ENCODE measurements at regions not wholly inside any gene's neighbourhood (a gene's known extent, or its start where the extent isn't known, plus 50 kb on each side); places are given as distances from the start of the nearest gene placed in this dataset.

DNA sequence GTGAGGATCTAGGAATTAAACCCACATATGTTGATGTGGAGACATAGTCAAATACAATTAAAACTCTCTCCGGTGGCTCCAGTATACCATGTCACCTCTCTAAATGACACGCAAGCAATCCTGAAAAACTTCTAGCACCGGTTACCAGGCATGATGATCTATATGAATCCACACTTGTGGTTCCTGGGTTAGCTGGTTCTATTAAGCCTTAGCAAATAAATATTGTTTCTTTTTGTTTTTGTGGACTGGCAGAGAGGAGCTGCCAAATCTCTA is 104.8 kb downstream of the SEC61B start:
- DNase-seq (ENCODE audit: low spot score): no peak

DNA sequence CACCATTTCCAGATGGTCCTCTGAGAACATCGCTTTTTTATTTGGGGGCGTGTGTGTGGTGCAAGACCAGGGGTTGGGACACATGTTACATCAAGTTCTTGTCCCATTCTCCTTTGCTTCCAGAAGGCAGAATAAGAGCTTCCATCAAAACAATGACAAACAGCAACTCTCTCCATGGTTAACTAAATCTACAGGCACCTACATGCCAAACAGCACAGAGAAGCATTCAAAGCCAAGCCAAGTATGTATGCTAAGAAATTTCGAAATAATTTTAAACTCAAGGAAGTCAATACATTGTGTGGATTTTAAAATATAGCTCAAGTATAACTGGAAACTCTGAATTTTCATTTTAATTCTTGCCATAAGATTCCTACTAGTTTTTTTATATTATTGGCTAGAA is 105.6 kb downstream of the SEC61B start:
- no peak for DNase-seq (ENCODE audit: low spot score)

DNA sequence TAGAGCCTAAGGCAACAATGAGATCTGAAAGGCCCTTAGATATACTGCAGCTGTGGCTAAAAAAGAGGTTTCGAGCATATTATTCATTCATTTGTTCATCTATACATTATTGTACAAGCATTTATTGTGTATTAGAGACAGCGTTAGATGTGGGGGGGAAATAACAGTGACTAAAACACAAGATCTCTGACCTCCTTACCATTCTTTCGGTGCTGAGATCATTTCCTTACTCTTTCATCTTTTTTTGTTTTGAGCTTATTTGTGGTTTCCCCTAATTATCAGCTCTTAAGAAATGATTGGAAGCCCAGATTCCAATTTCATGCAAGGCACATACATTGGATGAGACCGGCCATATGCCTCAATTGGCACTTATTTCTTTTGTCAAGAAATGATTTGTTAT is 113.2 kb downstream of the SEC61B start:
- DNase-seq (ENCODE audit: low spot score): no peak

DNA sequence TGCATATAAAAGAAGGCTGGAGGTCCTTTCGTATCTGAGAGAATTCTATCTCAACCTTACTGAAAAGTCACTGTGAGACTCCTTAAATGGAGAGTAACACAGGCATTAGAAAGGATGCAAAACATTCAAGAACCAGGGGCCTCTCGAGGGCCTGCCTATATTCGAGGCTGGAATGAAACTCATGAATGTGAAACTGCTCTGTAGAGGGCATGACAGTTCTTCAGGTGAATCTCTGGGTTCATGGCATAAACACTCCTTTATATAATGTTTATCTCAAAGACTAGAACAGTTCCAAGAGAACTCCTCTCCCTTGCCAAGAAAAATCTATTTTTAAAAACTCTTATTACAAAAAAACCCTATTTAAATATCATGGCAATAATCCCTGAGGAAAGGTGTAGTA is 113.9 kb downstream of the SEC61B start:
- DNase-seq (ENCODE audit: low spot score): no peak

DNA sequence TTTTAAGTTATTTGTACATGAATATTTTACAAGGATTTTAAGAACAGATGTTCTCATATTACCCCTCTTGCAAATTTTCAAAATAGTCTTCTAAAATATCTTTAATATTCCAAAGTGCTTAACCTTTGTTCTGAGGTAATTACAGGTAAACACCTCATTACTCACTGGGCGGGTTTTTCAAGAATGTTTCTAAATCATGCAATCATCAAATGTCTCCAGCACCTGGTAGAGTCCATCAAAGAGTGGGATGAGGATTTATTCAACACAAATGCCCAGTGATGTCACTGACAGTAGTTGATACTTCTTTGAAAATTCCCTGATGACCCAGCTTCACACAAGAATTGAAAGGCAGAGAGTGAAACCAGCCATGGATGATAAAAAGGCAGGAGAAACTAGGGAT is 114.4 kb downstream of the SEC61B start:
- DNase-seq (ENCODE audit: low spot score): no peak

DNA sequence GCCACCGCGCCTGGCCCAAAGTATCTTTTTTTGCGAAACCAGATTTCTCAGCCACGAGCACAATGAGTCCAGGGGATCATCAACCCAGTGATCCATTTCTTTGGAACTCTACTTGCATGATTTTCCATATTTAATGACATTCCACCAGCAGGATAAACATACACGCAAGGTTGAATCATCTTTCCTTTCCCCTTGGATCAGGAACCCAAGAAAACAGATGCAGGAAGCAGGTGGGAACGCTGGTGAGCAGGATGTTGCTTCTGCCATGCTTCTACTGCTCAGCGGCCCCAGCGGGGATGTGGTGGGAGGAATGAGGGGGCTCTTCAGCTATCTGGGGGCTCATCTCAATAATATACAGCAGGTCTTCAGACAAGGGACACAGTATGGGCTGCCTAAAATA is 118.2 kb downstream of the SEC61B start:
- DNase-seq (ENCODE audit: low spot score): no peak

DNA sequence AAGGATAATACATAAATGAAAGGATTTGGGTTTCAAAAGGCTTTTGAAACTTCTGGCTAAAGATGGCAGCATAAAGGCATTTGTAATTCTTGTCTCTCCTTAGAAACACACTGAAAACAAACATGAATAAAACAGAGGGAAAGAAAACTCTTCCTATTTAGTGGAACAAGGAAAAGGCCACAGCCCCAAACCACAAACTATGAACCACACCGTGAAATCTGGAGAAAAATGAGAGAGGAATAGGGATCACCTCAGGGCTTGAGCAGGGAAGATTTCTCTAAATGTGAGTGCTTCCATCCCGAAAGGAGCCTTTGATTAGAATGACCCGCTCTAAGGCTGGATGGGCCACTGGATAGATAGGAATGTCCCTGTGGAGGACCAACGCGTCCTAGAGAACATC is 119.6 kb downstream of the SEC61B start:
- DNase-seq (ENCODE audit: low spot score): no peak

DNA sequence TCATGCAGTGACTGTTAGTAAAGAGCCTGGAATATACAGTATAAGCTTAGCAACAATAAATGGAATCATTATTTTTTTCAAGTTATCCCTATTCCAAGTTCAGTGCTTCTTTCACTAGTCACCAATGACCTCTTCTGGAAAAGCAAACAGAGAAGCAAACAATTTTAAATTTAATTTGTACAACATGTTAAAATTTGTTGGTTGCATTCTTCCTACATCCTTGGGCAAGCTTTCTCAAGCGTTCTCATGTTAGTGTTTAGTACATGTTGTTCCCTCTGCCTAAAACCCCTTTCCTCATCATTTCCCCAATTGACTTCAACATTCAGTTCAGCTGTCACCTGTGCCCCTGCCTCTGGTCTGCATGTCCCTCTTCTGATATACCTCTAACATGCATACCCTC is 123.4 kb downstream of the SEC61B start:
- DNase-seq (ENCODE audit: low spot score): no peak

DNA sequence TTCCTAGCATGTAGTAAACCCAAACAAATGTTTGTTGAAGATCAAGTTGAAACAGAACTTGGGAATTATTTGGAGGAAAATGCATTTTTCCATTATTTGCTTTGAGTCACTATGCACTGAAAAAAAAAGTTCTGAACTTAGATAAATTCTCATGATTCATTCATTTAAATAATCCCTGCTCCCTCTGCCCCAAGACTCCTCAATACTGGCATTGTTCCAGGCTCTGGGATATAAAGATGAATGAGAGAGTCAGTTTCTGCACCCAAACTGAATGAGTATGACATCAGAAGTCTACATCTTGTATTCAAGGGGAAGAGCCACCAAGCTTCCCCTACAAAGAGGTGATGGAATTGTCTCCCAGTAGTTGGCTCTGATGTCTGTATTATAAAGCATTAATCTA is 123.9 kb downstream of the SEC61B start:
- no peak for DNase-seq (ENCODE audit: low spot score)

DNA sequence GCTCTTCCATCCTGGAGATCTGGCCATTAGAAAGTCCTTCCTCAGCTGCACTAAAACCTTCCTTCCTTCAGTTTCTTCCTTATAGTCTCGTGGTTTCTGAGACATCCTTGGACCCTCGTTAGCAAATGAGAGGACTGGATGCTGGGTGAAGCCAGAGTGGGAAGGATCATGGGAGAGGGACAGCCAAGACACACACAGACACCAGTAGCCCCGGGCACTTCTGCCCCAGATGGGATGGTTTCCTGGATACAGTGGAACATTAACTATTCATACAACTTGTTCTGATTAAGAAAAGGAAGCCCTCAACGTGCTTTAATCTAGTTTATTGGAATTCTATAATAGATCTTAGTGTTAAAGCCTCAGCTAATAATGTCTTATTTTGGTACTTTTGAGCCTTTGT is 125.5 kb downstream of the SEC61B start:
- DNase-seq (ENCODE audit: low spot score): no peak

DNA sequence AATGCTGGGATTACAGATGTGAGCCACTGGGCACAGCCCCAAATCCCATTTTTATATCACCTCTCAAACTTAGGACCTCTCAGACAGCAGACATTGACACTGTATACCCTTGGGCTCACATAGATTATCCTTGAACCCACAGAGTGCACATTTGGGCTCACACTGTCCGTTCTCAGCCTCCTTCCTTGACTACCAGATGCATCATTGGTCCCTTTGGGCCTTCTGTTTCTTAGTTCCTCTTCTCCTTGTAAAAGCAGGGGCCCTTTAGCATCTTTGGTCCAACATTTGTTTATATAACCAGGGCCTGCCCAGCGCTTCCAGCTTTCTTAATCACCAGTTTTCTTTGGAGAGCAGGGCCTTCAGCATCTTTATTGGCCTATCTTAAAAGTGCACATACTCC is 126.2 kb downstream of the SEC61B start:
- no peak for DNase-seq (ENCODE audit: low spot score)

DNA sequence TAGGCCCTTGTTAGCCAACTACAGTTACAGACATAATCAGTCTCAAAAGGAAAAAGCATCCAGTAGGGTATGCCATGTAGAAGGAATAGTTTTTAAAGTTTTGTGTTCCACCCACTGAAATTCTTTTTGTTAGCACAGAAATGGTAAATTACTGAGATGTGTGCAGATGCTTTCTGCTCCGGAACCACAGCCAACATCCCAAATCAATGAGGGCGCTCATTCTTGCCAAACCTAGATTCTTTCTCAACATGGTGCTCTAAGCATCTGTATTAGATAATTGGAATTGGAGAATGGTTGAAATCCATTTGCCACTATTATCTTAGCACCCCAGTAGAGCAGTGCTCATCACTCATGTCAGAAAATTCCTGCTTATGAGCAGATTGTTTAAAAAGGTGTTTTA is 127.8 kb downstream of the SEC61B start:
- no peak for DNase-seq (ENCODE audit: low spot score)

DNA sequence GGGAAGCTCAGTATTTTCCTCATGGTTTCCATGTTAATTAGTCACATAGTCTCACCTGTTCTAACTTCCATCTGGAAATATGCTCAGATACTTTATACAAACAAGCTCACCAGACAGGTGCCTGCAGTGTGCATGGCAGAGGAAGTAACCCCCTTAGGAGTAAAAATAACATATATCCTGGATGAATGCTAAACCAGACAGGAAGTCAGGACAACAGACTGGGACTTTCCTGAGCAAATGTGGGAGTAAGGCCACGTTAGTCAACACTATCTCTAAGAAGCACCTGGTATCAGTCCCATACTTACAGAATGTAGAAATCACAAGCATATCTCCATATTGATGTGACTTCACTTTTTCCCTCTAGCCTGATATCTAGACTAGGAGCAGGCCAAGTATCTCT is 128.4 kb downstream of the SEC61B start:
- DNase-seq (ENCODE audit: low spot score): no peak

DNA sequence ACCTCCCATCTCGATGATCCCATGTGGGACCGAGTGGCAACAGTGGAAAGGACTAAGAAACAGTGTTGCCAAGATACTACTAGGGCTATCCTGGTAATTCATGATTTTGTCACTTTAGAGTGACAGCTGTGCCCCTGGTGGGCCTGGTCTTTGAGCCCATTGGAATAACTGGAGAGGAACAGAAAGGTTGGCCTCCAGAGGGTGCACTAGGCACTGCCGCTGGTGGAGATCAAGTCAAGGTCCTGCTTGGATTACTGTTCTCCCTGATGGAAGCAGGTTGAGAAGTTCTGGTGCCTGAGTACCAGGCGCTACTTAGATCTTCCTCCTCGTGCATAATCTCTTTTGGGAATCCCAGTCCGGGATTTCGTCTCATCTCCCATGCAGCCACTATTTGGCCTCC is 129.6 kb downstream of the SEC61B start:
- no peak for DNase-seq (ENCODE audit: low spot score)

DNA sequence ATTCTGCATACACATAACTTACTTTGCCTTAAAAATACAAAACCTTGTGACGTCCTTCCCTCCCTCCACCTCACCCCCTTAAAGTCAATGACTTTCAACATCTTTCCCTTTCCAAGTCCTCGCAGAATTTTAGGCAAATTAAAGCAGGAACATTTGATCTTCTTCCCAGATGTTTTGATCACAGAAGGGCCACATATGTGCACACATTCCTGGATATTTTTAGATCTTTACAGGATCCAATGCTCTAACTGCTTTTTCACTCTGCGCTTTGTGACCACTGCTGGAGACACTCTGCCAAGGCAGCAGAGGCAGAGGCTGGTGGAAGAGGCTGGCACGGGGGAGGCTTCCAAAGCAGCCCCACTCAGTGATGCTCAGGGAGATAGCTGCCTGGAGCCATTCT is 130.7 kb downstream of the SEC61B start:
- DNase-seq (ENCODE audit: low spot score): no peak

DNA sequence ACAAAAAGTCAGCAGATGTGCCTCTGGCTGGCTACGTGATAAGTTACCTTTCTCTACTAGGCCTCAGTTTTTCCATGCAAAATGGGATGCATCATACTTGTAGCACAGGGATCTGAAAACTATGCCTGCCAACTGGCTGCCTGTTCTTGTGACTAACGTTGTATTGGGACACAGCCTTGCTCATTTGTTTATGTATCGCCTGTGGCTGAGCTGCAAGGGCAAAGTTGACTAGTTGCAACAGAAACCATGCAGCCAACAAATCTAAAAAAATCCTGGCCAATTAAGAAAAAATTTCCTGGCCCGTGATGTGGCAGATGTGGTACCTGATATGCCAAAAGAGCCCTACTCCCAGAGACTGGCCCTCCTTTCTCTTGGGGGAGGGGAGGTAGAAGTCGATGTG is 131.3 kb downstream of the SEC61B start:
- DNase-seq (ENCODE audit: low spot score): no peak

DNA sequence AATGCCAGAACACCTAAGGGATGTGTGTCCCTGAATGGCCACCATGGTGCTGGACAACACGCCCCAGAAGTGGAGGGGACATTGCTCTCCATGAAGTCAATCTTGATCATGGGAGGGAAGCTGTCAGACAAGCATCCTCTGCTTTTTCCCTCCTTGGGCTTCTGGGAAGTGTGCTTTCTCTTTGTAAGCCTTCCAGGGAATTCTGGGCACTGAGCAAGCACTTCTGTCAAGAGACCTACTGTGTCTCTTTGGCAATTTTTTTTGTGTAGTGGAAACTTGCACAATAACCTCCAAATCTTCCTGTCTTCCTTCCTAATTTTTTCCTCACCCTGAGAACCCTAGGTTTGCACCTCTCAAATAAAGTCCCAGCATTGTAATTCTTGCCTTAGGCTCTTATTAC is 132.0 kb downstream of the SEC61B start:
- DNase-seq (ENCODE audit: low spot score): no peak

DNA sequence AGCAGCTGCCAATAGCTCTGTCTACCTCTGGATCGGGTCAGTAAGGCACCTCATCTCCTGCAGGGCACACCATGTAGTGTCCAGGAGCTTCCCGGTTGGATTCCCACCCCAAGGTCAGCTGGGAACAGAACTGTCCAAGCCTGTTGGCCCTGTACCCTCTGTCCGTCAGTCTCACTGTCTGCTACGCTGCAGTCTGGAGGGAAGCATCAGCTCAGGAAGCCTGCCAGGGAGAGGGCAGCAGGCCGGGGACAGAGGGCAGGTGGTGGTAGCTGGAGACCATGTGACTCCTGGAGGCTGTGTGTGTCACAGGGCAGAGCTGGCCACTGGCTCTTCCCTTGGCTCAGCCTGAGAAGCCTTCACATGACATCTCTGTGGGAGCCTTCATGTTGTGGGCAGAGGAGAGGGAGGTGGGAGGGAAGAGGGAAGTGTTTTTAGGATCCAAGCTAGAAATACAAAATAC is 134.5 kb downstream of the SEC61B start:
- DNase-seq (ENCODE audit: low spot score): no peak

DNA sequence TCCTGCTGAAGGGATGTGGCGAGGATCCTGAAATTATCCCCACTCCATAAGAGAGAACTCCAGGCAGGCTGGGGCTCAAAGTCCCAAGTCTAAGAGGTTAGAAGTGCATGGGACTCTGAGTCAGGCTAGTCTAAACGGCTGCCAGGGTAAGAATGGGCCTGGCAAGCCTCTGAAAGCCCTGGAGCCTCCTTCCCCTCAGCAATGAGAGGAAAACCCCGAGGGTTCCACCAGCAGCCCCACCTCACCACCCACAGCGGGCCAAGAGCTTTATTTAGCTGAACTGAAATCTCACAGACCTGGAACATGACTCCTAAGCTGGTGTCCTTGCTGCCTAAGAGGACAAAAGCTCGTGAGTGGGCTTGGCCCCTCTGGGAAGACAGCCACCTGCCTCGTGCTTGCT is 135.5 kb downstream of the SEC61B start:
- DNase-seq (ENCODE audit: low spot score): no peak

DNA sequence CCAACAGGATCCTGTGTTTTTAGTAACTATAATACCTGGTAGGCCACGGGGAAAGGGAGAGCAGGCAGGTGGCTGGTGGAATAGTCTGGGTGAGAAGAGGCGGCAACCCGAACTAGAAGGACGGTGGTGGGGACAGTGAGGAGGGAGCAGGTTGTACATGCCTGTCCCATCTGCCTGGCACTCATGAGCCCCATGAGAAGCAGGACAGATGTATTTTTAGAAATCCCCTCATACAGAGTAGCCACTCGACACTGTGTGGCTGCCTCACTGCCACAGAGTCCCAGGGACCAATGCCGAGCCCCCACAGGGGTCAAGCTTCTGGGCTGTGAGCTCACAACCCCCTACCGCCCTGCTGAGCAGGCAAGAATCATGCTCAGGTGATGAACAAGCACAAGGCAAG is 136.6 kb downstream of the SEC61B start:
- DNase-seq (ENCODE audit: low spot score): no peak

DNA sequence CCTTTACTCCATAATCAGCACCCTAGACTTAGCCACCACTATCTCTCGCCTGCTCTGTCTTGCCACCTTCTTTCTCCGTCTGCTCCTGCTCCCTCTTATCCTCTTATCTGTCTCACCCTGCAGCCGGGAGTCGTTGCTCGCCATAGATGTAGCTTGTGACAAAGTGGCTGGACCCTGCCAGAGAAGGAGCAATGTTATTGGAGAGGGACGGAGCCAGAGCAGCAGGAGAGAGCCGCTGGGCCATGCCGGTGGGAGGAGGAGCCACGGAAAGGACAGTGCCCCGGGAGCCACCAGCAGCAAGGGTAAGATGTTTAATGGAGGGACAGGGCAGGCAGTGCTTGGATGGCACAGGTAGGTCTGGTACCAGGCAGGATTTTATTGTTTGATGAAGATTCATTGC is 137.3 kb downstream of the SEC61B start:
- DNase-seq (ENCODE audit: low spot score): peak; percentile 56

DNA sequence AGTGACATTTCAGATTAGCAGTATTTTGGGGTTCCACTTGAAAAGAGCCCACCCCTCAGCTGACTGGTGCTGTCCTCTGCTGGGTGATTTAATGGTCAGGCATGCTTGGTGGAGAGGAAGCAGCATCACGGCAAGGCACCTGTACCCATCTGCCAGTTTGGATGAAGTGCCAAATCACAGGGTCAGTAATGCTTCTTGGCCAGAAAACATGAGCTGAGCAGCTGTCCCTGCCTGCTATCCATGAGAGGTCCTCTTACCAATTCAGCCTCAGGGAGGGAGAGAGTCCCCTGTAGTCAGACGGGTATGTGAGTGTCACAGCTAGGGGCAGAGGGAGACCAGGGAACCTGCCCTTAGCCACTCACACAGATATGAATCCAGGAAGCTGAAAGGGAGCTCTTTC is 137.9 kb downstream of the SEC61B start:
- peak; percentile 35 for DNase-seq (ENCODE audit: low spot score)

DNA sequence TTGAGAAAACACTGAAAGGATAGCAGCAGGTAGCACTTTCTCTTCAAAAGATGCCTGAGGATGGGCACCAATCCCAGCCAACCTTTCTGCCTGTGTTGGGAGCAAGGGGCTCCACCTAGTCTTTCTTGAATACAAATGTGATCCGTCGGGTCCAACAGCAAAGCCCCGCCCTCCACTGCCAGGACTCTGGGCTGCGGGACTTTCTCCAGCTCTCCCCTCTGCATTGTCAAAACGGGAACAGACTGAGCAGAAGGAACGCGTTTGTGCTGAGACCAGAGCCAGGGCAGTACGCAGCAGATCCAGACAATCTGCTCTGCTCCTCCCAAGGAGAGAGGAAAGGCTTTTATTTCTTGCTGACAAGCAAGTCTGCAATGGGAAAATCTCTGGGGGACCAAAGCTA is 139.7 kb downstream of the SEC61B start:
- DNase-seq (ENCODE audit: low spot score): no peak

DNA sequence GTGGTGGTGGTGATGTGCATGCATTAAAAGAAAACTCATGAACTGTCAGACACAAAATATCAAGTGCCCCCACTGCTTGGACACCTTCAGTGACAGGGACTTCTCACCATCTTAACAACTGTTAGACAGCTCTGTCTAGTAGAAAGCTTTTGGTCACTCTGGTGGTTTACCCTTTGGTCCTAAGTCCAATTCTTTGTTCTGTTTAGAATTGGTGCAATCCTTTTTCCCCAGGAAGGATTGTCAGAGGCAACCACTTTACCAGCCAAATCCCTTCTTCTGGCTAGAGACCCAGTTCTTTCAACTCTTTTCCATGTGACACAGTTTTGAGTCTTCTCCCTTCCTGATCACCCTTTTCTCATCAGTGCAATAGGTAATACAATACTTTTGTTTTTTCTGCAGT is 140.2 kb downstream of the SEC61B start:
- no peak for DNase-seq (ENCODE audit: low spot score)

DNA sequence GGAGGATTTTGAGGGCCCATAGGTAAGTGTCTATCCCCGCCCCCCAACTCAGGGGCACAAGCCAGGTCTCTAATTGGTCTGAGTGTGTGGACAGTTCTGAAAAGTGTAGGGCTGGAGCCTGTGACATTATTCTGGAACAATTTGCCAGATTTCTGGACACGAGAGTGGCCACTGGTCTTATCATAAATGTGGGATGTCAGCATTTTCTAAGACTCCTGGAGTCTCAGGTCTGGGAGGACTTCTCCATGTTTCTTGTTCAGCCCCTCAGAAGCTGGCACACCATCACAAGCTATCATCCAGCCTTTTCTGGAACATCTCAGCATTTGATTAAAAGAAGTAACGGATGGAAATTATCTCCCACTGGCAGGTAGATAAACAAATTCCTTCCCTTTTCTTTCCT is 141.4 kb downstream of the SEC61B start:
- DNase-seq (ENCODE audit: low spot score): no peak
